T-cell (primary cell): ENCODE measurements at regions not wholly inside any gene's neighbourhood (a gene's known extent, or its start where the extent isn't known, plus 50 kb on each side); places are given as distances from the start of the nearest gene placed in this dataset.

Experiments used
- ATAC-seq, 4 experiments: fragments of 200-7000 bp in 3 of 4; fragments of 150-1000 bp in 1 of 4; cut with Tn5 transposase; replicated peaks in 1 of 4; 1 replicate in 3 of 4; 2 replicates in 1 of 4; pipeline ENCODE4 v1.10.0; 2021; ENCODE audit warnings: moderate library complexity in 3 of 4, mild to moderate bottlenecking in 2 of 4, moderate number of reproducible peaks in 1 of 4
- CTCF ChIA-PET, 2 donors: fragments of 300-600 bp; sonication (Branson Sonifier 250); formaldehyde crosslinking; loops; one replicate each; lab custom pipeline; 2022; ENCODE audit warnings: antibody characterized with exemption in 2 of 2; lab: Charles Lee
- POLR2A ChIA-PET, 2 donors: fragments of 300-600 bp; sonication (Branson Sonifier 250); formaldehyde crosslinking; loops; one replicate each; lab custom pipeline; 2022; ENCODE audit warnings: antibody characterized with exemption in 2 of 2; lab: Charles Lee
- DNase-seq, 35 experiments: peaks; one replicate each; pipeline versions ENCODE4 v3.0.0 to v3.0.0-alpha.2; 2013 to 2023
- H3K27ac ChIP-seq: one replicate; pipeline ENCODE4 v1.5.1; 2013; ENCODE audit warnings: low read length
- H3K27me3 ChIP-seq, 2 experiments: replicated peaks in 1 of 2; 1 replicate in 1 of 2; 2 replicates in 1 of 2; pipeline versions ENCODE4 v1.6.1 to v1.7.0; 2013; ENCODE audit warnings: low read length in 1 of 2, mixed read lengths in 1 of 2; ENCODE audit not compliant: control insufficient read depth in 2 of 2, insufficient read depth in 2 of 2; ENCODE audit errors: extremely low read depth in 1 of 2
- H3K36me3 ChIP-seq, 2 donors: 1 replicate in 1 of 2; 2 replicates in 1 of 2; pipeline versions ENCODE4 v1.6.1 to v1.7.0; 2013; ENCODE audit warnings: low read length in 1 of 2; ENCODE audit not compliant: control insufficient read depth in 2 of 2, insufficient read depth in 1 of 2; ENCODE audit errors: extremely low read depth in 1 of 2
- H3K4me1 ChIP-seq, 2 experiments: 1 replicate in 1 of 2; 2 replicates in 1 of 2; pipeline versions ENCODE4 v1.6.1 to v1.7.0; 2013; ENCODE audit warnings: low read length in 2 of 2, mixed read lengths in 1 of 2; ENCODE audit not compliant: insufficient read depth in 2 of 2, control insufficient read depth in 1 of 2; ENCODE audit errors: extremely low read depth in 1 of 2
- H3K4me3 ChIP-seq, 2 donors: 1 replicate in 1 of 2; 2 replicates in 1 of 2; pipeline versions ENCODE4 v1.5.1 to v1.7.0; 2013; ENCODE audit warnings: mild to moderate bottlenecking in 2 of 2, low read length in 1 of 2, moderate library complexity in 1 of 2; ENCODE audit not compliant: control insufficient read depth in 1 of 2; ENCODE audit errors: extremely low read depth in 1 of 2
- H3K9me3 ChIP-seq: 2 replicates; pipeline ENCODE4 v1.7.0; 2013
- H3K27ac Mint-ChIP-seq, 2 donors: one replicate each; pipeline ENCODE4 v1.8.0; 2020 to 2021; ENCODE audit warnings: mild to moderate bottlenecking in 2 of 2, mixed read lengths in 2 of 2
- H3K27me3 Mint-ChIP-seq, 2 donors: one replicate each; pipeline ENCODE4 v1.8.0; 2021 to 2022; ENCODE audit warnings: mixed read lengths in 2 of 2
- H3K36me3 Mint-ChIP-seq: one replicate; pipeline ENCODE4 v1.8.0; 2021; ENCODE audit warnings: mixed read lengths
- H3K4me1 Mint-ChIP-seq, 3 donors: one replicate each; pipeline ENCODE4 v1.8.0; 2020 to 2022; ENCODE audit warnings: mixed read lengths in 3 of 3, mild to moderate bottlenecking in 1 of 3
- H3K4me3 Mint-ChIP-seq, 3 donors: one replicate each; pipeline ENCODE4 v1.8.0; 2020 to 2022; ENCODE audit warnings: mild to moderate bottlenecking in 3 of 3, mixed read lengths in 3 of 3, moderate library complexity in 3 of 3
- H3K9me3 Mint-ChIP-seq, 3 donors: one replicate each; pipeline ENCODE4 v1.8.0; 2020 to 2022; ENCODE audit warnings: mixed read lengths in 3 of 3
- WGBS: methylation state at CpG from one replicate; pipeline ENCODE4 v1.1.5; 2013; ENCODE audit warnings: missing lambda C conversion rate; ENCODE audit not compliant: insufficient coverage; 5-methylcytosine and 5-hydroxymethylcytosine counted together

- POLR2A ChIA-PET, result no interaction called here
These were observed 54.5 kb downstream of the CLDN34 start for GRCh38 chrX:10021461-10022272.

GRCh38 chrX:10022273-10022541 is 55.0 kb downstream of the CLDN34 start:
- no peaks in the 10 kb centered on the region for H3K9me3 ChIP-seq
- H3K4me3 ChIP-seq, result no peak overlapping the region
- H3K36me3 ChIP-seq, result no peaks in the 10 kb centered on the region
- peaks cover 2 to 23% (median 4%) of the 10 kb centered on the region in 3 donors for H3K4me1 Mint-ChIP-seq
- 100% methylated on average over 2 of the region's 5 CpGs for WGBS
- no peaks in the 10 kb centered on the region for H3K36me3 Mint-ChIP-seq
- H3K27ac Mint-ChIP-seq, result no peak overlapping the region
- ATAC-seq (no peak), DNase-seq (no peak)
- no peak overlapping the region for H3K4me3 Mint-ChIP-seq
- H3K27me3 Mint-ChIP-seq, result no peaks in the 10 kb centered on the region
- H3K27me3 ChIP-seq, result no peaks in the 10 kb centered on the region
- ChIA-PET POLR2A (no interaction called here), CTCF (no interaction called here)
- H3K4me1 ChIP-seq, result no peaks in the 10 kb centered on the region
- H3K9me3 Mint-ChIP-seq, result no peaks in the 10 kb centered on the region
- no peak overlapping the region for H3K27ac ChIP-seq

More at GRCh38 chrX:10021461-10022272, 54.5 kb downstream of the CLDN34 start:
- Mint-ChIP-seq H3K9me3 (no peaks in the 10 kb centered on the region), H3K27me3 (peaks cover 0 to 3% of the 10 kb centered on the region in 2 donors), H3K36me3 (no peaks in the 10 kb centered on the region), H3K27ac (no peak overlapping the region), H3K4me1 (peaks cover 8 to 28% (median 8%) of the 10 kb centered on the region in 3 donors), H3K4me3 (no peak overlapping the region)
- DNase-seq (no peak), ATAC-seq (no peak)
- H3K4me1 ChIP-seq, result peaks cover 0 to 3% of the 10 kb centered on the region in 2 experiments
- no peaks in the 10 kb centered on the region for H3K36me3 ChIP-seq
- CTCF ChIA-PET, result no interaction called here
- H3K27ac ChIP-seq, result no peak overlapping the region
- no peaks in the 10 kb centered on the region for H3K27me3 ChIP-seq
- H3K4me3 ChIP-seq, result no peak overlapping the region
- no peaks in the 10 kb centered on the region for H3K9me3 ChIP-seq
- WGBS, result 96% methylated on average over 5 of the region's 9 CpGs

- Mint-ChIP-seq H3K27me3 (no peaks in the 10 kb centered on the region), H3K9me3 (no peaks in the 10 kb centered on the region), H3K4me1 (peaks cover 0 to 21% (median 3%) of the 10 kb centered on the region in 3 donors), H3K27ac (no peak overlapping the region), H3K4me3 (no peak overlapping the region), H3K36me3 (peaks cover 3% of the 10 kb centered on the region)
- no peak overlapping the region for H3K4me3 ChIP-seq
- ATAC-seq (no peak), DNase-seq (no peak)
- CTCF ChIA-PET, result no interaction called here
- no peaks in the 10 kb centered on the region for H3K27me3 ChIP-seq
- 100% methylated on average over 3 of the region's 10 CpGs for WGBS
- POLR2A ChIA-PET, result no interaction called here
- H3K9me3 ChIP-seq, result no peaks in the 10 kb centered on the region
- H3K27ac ChIP-seq, result no peak overlapping the region
- no peaks in the 10 kb centered on the region for H3K4me1 ChIP-seq
- no peaks in the 10 kb centered on the region for H3K36me3 ChIP-seq
These were observed 55.6 kb downstream of the CLDN34 start for GRCh38 chrX:10022580-10023245.

- no peak for ATAC-seq
- peaks cover 3% of the 10 kb centered on the region for H3K36me3 Mint-ChIP-seq
- no peaks in the 10 kb centered on the region for H3K9me3 ChIP-seq
- POLR2A ChIA-PET, result no interaction called here
- H3K36me3 ChIP-seq, result no peaks in the 10 kb centered on the region
- no peak overlapping the region for H3K4me3 Mint-ChIP-seq
- no peak overlapping the region for H3K27ac Mint-ChIP-seq
- H3K27ac ChIP-seq, result no peak overlapping the region
- no peak for DNase-seq
- H3K27me3 Mint-ChIP-seq, result no peaks in the 10 kb centered on the region
- CTCF ChIA-PET, result no interaction called here
- WGBS, result no CpG with 5 or more reads among the region's 7 CpGs
- H3K9me3 Mint-ChIP-seq, result no peaks in the 10 kb centered on the region
- H3K27me3 ChIP-seq, result no peaks in the 10 kb centered on the region
- H3K4me1 ChIP-seq, result no peaks in the 10 kb centered on the region
- no peak overlapping the region for H3K4me3 ChIP-seq
- H3K4me1 Mint-ChIP-seq, result peaks cover 0 to 17% (median 0%) of the 10 kb centered on the region in 3 donors
These were observed 56.7 kb downstream of the CLDN34 start for GRCh38 chrX:10023821-10024220.

GRCh38 chrX:10025742-10026493 is 58.8 kb downstream of the CLDN34 start:
- no peak overlapping the region for H3K4me3 Mint-ChIP-seq
- 100% methylated on average over 1 of the region's 6 CpGs for WGBS
- no peak for ATAC-seq
- H3K27me3 ChIP-seq, result no peaks in the 10 kb centered on the region
- H3K36me3 ChIP-seq, result no peaks in the 10 kb centered on the region
- H3K36me3 Mint-ChIP-seq, result peaks cover 3% of the 10 kb centered on the region
- no peak for DNase-seq
- no peak overlapping the region for H3K27ac ChIP-seq
- H3K9me3 ChIP-seq, result no peaks in the 10 kb centered on the region
- no peaks in the 10 kb centered on the region for H3K9me3 Mint-ChIP-seq
- H3K27ac Mint-ChIP-seq, result no peak overlapping the region
- no peaks in the 10 kb centered on the region for H3K4me1 ChIP-seq
- no peak overlapping the region for H3K4me3 ChIP-seq
- H3K27me3 Mint-ChIP-seq, result no peaks in the 10 kb centered on the region
- ChIA-PET POLR2A (no interaction called here), CTCF (no interaction called here)
- peaks cover 0 to 15% (median 0%) of the 10 kb centered on the region in 3 donors for H3K4me1 Mint-ChIP-seq

GRCh38 chrX:10028283-10029104 is 61.3 kb downstream of the CLDN34 start:
- CTCF ChIA-PET, result no interaction called here
- H3K4me1 Mint-ChIP-seq, result peaks cover 0 to 14% (median 3%) of the 10 kb centered on the region in 3 donors

More at GRCh38 chrX:10028283-10029104, 61.3 kb downstream of the CLDN34 start:
- POLR2A ChIA-PET, result no interaction called here
- WGBS, result no CpG with 5 or more reads among the region's 7 CpGs
- no peaks in the 10 kb centered on the region for H3K4me1 ChIP-seq
- H3K4me3 ChIP-seq, result no peak overlapping the region
- no peaks in the 10 kb centered on the region for H3K36me3 ChIP-seq
- Mint-ChIP-seq H3K4me3 (no peak overlapping the region), H3K9me3 (no peaks in the 10 kb centered on the region), H3K36me3 (peaks cover 3% of the 10 kb centered on the region), H3K27ac (no peak overlapping the region), H3K27me3 (no peaks in the 10 kb centered on the region)
- H3K27ac ChIP-seq, result no peak overlapping the region
- DNase-seq, result no peak
- no peaks in the 10 kb centered on the region for H3K9me3 ChIP-seq
- no peak for ATAC-seq
- H3K27me3 ChIP-seq, result no peaks in the 10 kb centered on the region
